ENCODE measurements at regions not wholly inside any gene's neighbourhood (a gene's known extent, or its start where the extent isn't known, plus 50 kb on each side); places are given as distances from the start of the nearest gene placed in this dataset.

- no peak for DNase-seq (ENCODE audit: low spot score)
- H3K27me3 Mint-ChIP-seq (ENCODE audit: low read depth) = no peaks in the 10 kb centered on the region
- no peak overlapping the region for H3K27ac Mint-ChIP-seq (ENCODE audit: unreplicated experiment)
- no peak overlapping the region for H3K4me3 Mint-ChIP-seq (ENCODE audit: unreplicated experiment)
- no peaks in the 10 kb centered on the region for H3K36me3 Mint-ChIP-seq (ENCODE audit: low read depth)
- H3K4me1 Mint-ChIP-seq (ENCODE audit: low read depth) = peaks cover 6% of the 10 kb centered on the region
- no peaks in the 10 kb centered on the region for H3K9me3 Mint-ChIP-seq (ENCODE audit: low read depth)
- TF ChIP-seq CTCF (IDR thresholded peaks at IDR 0.05) = no peak
These were observed 1111.6 kb upstream of the ZEB2 start for GRCh38 chr2:145631561-145631960.

GRCh38 chr2:145626301-145626700 lies 1106.4 kb upstream of the ZEB2 start:
- H3K27ac Mint-ChIP-seq (ENCODE audit: unreplicated experiment) = peak overlapping the region; percentile 36
- H3K4me3 Mint-ChIP-seq (ENCODE audit: unreplicated experiment) = no peak overlapping the region
- H3K36me3 Mint-ChIP-seq (ENCODE audit: low read depth) = no peaks in the 10 kb centered on the region
- no peaks in the 10 kb centered on the region for H3K9me3 Mint-ChIP-seq (ENCODE audit: low read depth)
- peaks cover 21% of the 10 kb centered on the region for H3K4me1 Mint-ChIP-seq (ENCODE audit: low read depth)
- no peak for DNase-seq (ENCODE audit: low spot score)
- TF ChIP-seq CTCF (IDR thresholded peaks at IDR 0.05) = no peak
- H3K27me3 Mint-ChIP-seq (ENCODE audit: low read depth) = no peaks in the 10 kb centered on the region

GRCh38 chr2:145625111-145625510 lies 1105.2 kb upstream of the ZEB2 start:
- Mint-ChIP-seq H3K4me3 (ENCODE audit: unreplicated experiment) (no peak overlapping the region), H3K27ac (ENCODE audit: unreplicated experiment) (no peak overlapping the region), H3K4me1 (ENCODE audit: low read depth) (peaks cover 21% of the 10 kb centered on the region), H3K27me3 (ENCODE audit: low read depth) (no peaks in the 10 kb centered on the region), H3K9me3 (ENCODE audit: low read depth) (no peaks in the 10 kb centered on the region), H3K36me3 (ENCODE audit: low read depth) (no peaks in the 10 kb centered on the region)
- no peak for TF ChIP-seq CTCF (IDR thresholded peaks at IDR 0.05)
- no peak for DNase-seq (ENCODE audit: low spot score)

- Mint-ChIP-seq H3K9me3 (ENCODE audit: low read depth) (no peaks in the 10 kb centered on the region), H3K27me3 (ENCODE audit: low read depth) (no peaks in the 10 kb centered on the region), H3K36me3 (ENCODE audit: low read depth) (no peaks in the 10 kb centered on the region), H3K4me1 (ENCODE audit: low read depth) (peaks cover 21% of the 10 kb centered on the region), H3K27ac (ENCODE audit: unreplicated experiment) (no peak overlapping the region), H3K4me3 (ENCODE audit: unreplicated experiment) (no peak overlapping the region)
- TF ChIP-seq CTCF (IDR thresholded peaks at IDR 0.05) = no peak
- no peak for DNase-seq (ENCODE audit: low spot score)
These were observed 1103.2 kb upstream of the ZEB2 start for GRCh38 chr2:145623136-145623535.

- Mint-ChIP-seq H3K27me3 (ENCODE audit: low read depth) (no peaks in the 10 kb centered on the region), H3K9me3 (ENCODE audit: low read depth) (no peaks in the 10 kb centered on the region), H3K4me3 (ENCODE audit: unreplicated experiment) (no peak overlapping the region), H3K36me3 (ENCODE audit: low read depth) (no peaks in the 10 kb centered on the region), H3K4me1 (ENCODE audit: low read depth) (peaks cover 28% of the 10 kb centered on the region), H3K27ac (ENCODE audit: unreplicated experiment) (no peak overlapping the region)
- TF ChIP-seq CTCF (IDR thresholded peaks at IDR 0.05) = no peak
- DNase-seq (ENCODE audit: low spot score) = no peak
These were observed 1102.4 kb upstream of the ZEB2 start for GRCh38 chr2:145622285-145622684.
